ENCODE measurements at regions not wholly inside any gene's neighbourhood (a gene's known extent, or its start where the extent isn't known, plus 50 kb on each side); places are given as distances from the start of the nearest gene placed in this dataset.

DNA sequence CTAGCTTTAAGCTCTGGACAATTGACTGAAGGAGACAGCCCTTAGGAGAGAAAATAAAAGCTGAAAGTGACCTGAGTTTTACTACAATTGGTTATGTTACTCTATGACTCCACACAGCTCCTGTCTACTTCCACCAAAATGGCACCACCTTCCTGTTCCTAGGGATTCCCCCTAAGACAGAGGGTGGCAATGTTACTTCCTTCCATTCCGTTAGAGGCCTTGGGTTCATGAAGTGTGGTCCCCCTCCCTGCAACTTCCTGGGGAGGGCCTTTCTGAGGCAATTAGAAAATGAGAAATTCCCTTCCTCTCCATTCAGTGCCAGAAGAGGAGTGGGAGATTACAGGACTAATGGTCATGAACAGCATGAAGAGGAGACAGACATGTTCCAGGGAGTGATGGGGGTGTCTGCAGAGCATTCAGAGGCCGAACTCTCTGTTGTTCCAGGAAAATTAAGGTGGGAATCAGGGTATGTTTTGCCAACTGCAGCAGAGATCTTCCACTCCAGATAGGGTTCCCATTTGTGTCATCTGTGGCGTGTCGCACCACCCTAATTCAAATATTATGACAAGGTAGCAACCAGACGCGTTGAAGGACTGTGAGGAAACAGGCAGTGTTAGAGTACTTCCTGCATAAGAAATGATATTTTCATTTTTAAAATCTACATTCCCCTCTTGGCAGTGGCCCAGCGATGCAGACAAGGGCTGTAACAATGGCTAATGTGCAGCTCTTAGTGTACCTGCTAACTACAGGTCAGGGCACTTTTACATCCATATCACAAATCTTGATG is 53.1 kb upstream of the TRIM67 start:
- no peak for DNase-seq

DNA sequence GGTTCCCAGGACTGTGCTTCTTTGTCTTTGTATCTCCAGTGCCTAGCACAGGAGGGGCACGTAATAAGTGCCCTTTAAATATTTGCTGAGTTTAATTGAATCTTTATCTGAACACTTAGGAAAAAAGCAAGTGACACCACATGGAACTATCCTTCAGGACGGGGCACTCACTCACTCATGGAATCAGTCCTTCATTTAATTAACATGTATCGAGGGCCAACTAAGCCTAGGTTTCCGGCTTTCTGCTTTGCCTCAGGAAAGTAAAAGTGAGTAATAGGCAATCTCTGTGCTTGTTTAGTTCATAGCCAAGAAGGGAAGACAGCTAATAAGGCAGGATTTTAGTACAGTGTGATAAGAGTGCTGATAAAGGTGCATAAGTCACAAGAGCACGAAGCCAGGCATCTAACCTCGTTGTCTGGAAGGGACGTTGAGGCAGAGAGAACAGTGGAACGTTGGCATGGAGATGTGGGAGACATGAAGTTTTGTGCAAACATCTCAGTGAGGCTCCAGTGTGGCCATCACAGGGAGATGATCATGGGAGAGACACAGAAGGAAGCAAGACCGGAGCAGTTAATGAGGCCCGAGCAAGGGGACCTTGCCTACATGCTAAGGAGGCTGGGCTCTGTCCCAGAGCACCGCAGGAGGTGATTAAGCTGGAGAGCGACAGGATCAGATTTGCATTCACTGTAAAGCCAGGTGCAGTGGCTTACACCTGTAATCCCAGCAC is 54.1 kb upstream of the TRIM67 start:
- no peak for DNase-seq

DNA sequence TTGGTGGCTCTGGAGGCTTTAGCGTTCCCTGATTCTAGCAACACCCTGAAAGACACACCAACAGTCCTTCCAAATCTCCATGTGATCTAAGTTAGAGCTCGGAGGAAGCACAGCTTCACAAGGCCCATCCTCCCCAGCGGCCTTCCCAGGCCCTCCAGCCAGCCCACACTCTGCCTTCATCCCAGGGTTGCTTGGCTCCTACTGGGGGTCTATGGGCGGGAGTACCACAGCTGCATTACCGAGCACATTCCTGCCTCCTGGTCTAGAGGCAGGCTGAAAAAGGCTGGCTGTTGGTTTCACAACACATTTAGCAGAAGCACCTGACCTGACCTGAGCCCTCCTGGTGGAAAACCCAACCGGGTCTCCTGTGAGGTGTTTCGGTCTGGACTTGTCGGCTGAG is 54.7 kb upstream of the TRIM67 start:
- DNase-seq: no peak

DNA sequence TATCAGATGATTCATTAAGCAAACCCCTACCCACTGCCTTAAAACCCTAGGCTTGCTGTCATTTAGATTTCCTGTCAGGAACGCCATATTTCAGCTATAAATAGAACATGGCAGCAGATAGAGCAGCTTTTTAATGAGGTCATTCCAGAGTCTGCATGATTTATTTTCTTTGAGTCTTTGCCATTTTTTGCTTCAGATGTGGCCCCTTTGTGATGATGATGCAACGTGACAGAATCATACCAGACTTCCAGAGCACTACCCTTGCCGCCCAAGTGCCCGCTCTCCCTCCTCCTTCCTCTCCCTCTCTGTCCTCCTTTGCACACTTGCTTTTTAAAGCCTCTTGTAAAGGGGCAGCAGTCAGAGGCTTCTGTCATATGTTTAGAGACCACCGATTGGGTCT is 55.5 kb upstream of the TRIM67 start:
- no peak for DNase-seq

DNA sequence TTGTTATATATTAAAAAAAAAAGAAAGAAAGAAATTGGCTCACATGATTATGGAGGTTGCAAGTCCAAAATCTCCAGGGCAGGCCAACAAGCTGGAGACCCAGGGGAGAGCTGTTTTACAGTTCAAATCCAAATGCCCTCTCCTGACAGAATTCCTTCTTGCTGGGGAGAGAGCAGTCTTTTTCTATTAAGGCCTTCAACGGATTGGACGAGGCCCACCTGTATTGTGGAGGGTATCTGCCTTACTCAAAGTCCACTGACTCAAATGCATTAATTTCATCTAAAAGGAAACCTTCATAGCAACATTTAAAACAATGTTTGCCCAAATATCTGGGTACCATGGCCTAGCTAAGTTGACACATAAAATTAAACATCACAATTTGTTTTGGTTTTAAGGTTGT is 56.9 kb upstream of the TRIM67 start:
- DNase-seq: no peak

DNA sequence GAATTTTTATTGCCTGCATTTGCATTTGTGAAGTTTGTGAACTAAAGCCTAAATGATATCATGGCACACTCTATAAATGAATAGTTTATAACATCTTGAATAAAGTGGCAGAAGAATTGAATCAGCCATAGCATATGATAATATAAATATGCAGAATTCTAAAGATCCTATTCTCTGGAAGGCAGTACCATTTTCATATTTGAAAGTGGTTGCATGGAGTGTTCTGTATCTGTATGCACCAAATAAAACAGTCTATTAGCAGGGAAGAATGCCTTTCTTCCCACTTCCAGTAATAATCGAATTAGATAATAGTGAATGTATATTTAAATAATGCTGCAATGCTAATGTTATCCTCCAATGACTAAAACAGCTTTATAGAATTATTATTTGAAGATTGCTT is 57.9 kb upstream of the TRIM67 start:
- no peak for DNase-seq

DNA sequence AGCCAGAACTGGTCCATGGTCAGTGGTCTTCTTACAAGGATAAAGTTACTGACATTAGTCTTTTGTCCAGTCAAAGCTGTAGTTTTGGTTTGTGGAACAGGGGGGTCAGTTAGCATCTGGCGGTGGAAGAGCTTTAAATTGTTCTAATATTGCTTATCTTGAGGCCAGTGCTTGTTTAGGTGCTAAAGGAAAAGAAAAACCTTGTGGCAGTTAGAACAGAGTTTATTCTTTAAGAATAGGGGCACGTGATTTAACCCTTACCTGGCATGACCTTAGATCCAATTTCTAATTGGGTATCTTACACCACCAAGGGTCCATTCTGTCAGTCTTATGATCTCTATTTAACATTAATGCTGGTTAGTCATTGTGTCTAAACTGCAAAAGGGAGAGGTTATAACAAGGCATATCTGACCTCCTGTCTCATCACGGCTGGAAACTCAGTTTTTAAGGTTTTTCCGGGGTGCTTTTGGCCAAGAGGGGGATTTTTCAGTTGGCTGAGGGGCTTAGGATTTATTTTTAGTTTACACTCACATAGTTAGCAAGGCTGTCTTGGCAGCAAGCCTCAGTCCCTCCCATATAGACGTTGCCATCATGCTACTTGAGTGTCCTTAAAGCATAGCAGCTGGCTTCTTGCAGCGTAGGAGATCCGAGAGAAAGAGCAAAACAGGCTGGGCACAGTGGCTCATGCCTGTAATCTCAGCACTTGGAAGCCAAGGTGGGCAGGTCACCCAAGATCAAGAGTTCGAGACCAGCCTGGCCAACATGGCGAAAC is 60.1 kb upstream of the FAM89A start:
- no peak for DNase-seq

DNA sequence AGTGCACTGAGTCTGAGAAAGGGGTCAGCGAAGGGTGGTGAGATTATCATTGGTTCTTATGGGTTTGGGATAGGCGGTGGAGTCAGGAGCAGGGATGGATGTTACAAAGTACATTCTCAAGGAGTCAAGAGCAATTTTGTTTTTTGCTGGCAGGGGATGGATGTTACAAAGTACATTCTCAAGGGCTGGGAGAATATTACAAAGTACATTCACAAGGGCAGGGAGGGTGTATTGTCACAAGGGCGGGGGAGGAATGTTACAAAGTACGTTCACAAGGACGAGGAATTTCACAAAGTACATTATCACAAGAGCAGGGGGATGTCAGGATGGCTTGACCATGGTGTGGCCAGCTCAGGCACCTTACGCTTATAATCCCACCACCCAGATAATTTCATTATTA is 59.3 kb upstream of the FAM89A start:
- DNase-seq: no peak

DNA sequence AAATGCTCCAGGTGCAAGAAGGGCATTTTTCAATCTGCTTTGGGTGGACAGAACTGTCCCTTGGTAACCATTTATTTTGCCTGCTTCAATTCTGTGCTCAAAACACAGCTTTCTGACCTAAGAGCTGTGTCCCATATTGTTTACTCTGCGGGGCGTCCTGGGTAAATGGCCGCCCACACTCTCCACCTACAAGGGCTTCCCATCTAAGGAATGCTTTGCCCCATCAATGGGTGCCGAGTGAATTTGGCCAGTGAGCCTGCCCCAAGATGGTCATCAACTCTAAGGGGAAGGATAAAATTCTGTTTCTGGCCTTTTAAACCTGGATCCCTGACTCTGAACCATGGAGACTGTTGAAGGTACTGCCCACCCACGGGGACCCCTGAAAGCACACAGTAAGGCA is 55.5 kb upstream of the FAM89A start:
- no peak for DNase-seq

DNA sequence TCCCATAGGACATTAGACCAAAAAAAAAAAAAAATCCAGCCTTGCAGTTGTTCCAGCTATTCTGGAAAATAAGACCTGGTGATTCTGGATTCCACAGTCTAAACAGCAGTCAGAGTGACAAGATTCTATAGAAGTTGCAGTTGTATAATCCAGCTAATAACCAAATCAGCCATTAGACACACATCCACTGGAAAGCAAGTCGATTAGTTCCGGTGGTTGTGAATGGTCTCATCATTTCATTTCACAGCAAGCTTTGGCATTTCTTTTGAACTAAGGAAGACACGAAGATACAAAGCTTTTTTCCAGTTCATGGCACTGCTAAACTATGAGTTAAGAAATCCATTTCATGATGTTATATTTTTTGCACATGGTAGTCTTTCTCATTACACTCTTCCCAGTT is 54.4 kb upstream of the FAM89A start:
- DNase-seq: no peak

DNA sequence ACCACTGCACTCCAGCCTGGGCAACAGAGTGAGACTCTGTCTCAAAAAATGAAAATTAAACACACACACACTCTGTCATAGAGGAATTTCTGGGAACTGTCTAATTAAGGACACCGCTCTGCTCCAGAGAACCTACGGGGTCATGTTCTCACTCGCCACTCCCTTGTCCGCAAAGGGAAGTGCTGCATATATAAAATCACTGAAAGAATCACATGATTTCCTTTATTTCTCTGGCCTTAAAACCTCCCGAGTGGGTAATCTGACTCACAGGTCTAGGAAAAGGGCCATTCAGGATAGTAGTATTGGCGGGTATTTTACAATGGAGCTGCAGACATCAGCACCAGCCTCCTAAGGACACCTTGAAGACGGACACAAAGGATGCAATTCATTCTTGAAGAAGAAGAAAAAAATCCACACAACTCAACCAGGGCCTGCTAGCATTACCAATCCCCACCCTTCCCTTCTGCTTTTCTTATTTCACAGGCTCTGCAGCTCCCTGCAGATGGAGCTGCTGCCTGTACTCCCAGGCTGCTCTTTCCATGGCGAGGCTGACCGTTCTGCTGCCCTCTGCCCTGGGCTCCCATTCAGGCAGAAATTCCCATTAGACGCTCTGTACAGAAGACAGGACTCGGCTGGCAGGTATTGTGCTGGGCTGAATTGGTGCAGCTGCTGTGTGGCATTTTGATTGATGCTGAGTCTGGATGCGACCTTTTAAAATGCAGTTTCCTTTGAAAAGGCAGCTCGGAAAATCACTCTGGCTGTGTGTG is 53.3 kb upstream of the FAM89A start:
- DNase-seq: no peak

DNA sequence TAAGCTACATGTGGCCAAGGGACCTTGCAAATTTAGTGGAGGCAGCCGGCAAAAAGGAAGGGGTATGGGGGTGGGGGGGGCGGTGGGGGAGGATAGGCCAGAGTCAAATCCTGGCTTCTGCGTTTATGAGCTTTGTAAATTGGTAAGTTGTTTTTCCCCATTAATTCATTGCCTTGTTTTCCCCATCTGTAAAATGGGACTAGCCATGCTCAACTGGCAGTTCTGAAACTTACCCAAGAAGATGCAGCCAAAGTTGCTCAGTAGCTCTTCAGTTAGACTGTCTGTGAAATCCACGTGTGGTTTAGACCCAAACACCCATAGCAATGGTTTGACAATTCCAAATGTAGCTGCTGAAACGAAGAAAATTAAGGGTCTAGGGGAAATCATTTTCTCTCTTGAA is 52.3 kb upstream of the FAM89A start:
- DNase-seq: no peak

DNA sequence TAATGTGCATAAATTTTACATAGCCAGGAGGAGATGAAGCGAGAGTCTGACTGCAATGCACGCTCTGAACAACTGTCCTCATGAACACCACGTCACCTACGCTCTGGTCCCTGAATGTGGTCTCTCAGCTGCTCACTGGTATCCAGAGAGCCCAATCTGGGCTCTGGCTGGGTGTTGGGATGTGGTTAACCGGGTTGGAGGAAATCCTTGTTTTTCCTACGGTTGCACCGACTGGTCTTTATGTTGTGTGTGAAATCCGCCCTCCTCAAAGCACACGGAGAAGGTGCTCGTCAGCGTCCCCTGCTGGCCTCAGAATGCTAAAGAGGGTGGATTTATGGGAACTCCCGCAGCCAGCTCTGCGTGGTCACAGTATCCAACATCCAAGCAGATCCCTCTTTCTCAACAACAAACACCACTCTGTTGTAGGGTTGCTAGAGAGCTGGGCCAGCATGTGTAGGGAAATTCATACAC is 51.8 kb upstream of the FAM89A start:
- peak; percentile 44 for DNase-seq

DNA sequence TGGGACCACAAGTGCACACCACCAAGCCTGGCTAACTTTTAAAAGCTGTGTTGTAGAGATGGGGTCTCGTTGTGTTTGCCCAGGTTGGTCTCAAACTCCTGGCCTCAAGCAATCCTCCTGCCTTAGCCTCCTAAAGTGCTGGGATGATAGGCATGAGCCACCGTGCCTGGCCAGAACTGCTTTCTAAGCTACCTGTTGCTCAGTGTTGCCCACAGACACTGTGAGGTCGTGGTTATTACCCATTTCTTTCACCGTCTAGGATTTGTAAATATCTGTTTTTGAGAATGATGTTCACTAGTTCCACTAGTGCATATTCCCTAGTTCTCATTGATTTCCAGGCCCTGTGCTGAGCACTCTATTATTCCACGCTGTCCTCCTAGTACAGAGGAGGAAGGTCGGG is 51.4 kb upstream of the FAM89A start:
- DNase-seq: no peak

Measured in stimulated activated CD4-positive, alpha-beta T cell treated with anti-CD3 and anti-CD28 coated beads, Interleukin-4, amount 100 ng/mL, for 1 hour (primary cell).